HG03342 (cell line): ENCODE measurements at regions not wholly inside any gene's neighbourhood (a gene's known extent, or its start where the extent isn't known, plus 50 kb on each side); places are given as distances from the start of the nearest gene placed in this dataset.

Experiments used
- ATAC-seq: cut with Tn5 transposase; IDR thresholded peaks from one replicate; pipeline ENCODE4 v1.9.1; 2021; ENCODE audit warnings: mild to moderate bottlenecking, moderate library complexity; ENCODE audit not compliant: unreplicated experiment

DNA sequence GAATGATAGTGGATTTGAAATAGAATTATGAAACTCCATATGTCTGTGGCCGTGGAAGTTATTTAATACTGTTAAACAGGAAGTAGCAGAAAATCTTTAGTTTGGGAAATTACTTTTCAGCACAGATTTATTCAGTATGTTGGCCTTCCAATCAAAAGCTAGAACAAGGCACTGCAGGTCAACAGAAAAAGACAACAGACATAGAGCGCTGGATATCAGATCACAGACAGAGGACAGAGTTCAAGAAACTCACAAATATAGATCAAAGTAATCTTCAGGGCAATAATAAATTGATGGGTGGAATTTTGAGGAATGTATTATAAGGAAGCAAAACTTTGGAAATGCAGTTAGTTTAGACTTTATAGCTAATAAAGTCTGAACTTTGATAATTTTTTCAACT, 159.5 kb upstream of the TMCO5A start:
- ATAC-seq: no peak

DNA sequence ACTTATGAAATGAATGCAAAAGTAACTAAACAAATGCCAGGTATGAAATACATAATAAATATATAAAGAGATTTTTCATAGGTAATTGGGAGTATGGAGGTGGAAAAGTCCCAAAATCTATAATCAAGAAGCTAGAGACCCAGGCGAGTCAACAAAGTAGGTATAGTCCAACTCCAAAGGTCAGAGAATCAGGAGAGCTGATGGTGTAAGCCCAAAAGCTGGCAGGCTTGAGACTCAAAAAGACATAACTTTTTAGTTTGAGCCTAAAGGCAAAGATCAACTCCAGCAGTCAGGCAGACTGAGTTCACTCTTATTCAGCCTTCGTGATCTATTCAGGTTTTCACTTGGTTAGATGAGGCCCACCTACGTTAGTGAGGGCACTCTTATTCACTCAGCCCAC, 157.4 kb upstream of the TMCO5A start:
- no peak for ATAC-seq

DNA sequence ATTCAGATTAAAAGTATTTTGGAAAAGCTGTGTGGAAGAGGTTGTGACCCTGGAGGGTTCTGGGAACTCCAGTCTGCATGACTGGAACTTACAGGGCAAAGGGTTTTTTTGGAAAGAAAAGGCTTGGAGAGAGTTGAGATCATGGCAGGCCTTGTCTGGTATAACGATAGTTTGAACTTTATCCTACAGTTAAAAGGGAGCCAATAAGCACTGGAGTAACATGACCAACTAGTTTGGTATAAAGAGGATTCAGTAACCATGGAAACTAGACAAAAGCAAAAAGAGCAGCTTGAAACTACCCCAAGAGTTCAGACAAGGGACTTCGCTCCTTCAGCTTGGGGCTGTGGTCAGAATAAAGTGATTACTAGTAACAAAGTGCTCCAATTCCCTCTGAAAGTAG, 151.2 kb upstream of the TMCO5A start:
- no peak for ATAC-seq

DNA sequence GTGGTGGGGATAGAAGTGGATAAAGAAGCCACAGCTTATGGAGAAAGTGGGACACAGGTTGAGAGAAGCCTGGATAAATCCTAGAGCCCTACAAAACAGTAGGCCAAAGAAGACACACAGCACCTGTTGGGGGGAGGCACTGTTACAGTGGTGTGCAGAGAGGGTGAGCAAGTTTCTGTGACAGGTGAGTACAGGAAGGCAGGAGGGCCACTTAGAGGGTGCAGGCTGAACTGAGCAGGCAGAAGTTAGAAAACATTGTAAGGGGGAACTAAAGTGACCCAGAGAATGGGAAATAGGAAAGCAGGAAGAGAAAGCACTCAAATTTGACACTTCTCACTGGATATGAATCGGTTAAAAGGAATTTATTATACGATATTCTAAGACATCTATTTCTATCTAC, 146.1 kb upstream of the TMCO5A start:
- no peak for ATAC-seq

DNA sequence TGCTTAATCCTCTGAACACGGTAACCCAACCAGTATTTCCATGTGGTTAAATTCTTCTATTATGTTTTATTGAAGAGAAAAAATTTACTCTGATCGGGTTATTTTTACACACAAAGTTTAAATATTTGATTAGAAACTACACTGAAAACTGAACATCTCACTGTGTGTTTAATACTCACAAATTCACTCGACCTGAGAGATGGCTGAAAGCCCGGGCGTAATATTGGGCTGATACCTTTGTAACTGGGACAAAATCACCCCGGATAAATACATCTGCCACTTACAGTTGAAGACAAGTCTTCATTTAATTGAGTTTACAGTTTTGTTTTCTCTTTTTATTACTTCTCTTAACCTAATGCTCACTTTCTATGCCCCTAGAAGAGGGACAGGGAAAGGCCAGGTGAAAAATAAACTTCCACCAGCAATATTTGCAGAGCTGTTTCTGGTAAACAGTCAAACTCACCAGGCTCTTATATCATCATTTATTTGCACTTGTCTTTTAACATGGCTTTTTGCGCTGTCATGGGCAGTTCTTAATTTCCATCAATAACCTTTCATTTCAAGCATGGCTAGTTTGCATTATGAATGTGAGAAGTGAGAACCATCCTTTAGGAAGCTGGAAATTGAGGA, 145.6 kb upstream of the TMCO5A start:
- no peak for ATAC-seq

DNA sequence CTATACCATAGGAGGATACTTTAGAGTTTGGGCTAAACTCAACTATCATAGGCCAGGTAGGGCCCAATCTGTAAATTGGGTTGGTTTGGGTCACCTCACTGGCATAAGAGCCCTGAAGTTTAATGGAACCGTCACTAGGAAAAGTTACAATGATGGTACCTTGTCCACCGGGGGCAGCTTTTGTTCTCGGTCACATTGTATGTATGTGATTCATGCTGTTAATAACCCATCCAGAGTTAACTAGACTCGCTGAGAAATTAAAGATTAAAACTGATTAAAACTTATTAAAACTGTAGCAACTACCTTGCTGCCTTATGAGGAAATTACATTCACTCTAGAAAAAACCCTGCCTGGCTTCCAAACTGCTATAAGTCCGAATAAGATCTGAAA, 145.0 kb upstream of the TMCO5A start:
- ATAC-seq: no peak

DNA sequence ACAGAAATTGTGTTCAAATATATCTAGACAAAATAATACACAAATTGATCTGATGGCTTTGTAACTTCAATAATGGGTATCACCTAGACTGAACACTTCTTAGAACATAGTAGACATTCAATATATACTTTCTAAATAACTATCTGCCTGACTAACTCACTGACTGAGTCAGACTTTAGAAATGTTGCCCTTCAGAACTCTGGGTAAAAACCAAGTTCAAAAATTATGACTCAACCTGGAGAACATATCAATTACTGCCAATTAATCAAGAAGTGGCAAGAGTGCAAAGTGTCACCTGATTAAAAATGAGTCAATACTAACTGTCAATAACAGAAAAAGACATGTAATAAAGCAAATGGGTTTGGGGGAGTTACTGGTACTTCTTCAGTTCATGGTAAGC, 144.6 kb upstream of the TMCO5A start:
- ATAC-seq: no peak

DNA sequence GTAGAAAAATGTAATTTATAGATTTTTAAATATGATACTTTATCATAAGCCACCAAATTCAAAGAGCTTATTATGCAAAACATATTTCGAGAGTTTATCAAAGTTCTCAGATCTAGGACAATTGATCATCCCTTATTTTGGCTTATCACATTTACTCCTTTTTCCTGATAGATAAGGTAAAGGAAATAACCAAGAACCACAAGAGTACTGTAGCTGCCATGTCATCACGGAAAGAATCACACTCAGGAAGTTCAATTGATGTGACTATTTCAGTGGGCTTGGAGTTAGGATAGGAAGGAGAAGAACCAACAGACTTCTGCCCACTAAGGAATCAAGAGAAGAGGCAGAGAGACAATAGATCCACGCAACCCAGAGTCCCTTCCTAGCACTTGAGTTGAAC, 142.7 kb upstream of the TMCO5A start:
- no peak for ATAC-seq

DNA sequence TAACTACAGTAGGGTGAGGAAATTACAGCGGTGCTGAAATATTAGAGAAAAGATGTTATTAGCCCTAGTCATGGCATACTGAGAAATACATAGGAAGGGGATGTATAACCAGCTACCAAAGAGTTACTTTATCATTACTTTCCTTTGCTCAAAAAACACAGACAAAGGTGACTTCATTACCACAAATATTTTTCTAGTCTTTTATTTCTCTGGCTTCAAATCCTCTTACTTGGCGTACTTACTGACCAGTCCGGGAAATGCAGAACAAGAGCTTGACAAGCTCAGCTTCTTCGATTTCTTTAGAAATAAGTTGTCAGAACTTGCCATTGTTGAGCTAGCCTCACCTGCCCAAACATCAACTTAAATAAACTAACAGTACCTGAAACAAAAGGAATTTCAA, 142.1 kb upstream of the TMCO5A start:
- no peak for ATAC-seq

DNA sequence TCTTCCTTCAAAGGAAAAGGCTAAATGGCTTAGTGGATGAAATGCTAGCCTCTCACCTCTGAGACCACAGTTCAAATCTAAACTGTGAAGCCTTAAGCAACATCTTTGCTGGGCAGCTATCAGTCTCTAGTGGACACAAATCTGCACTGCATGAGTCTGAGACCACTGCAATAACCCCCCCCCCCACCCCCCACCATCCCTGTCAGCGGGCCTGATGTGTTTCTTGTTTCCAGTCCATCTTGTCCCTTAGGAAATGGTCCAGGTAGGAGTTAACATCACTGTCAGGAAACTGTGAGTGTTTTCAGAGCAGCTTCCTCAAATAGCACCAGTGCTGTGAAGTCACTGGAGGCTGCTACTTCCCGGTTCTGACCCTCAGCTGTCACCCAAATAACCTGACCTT, 140.6 kb upstream of the TMCO5A start:
- no peak for ATAC-seq

DNA sequence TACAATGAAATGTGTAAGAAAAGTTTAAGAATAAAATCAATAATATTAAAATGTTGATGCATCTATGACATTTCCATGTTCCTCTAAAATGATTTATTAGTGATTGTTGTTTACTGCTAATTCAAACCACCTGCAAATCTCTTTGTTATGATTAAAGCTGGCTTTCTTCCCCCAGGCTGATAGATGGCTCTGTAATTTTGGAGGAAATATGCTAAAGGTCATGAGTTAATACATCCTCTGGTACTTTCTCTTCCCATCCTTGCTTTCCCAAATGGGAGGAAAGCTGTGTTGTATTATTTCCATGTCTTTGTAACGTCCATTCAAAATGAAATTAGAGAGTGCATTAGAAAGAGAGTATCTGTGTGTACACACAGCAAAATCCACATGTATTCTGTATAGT, 139.5 kb upstream of the TMCO5A start:
- no peak for ATAC-seq

DNA sequence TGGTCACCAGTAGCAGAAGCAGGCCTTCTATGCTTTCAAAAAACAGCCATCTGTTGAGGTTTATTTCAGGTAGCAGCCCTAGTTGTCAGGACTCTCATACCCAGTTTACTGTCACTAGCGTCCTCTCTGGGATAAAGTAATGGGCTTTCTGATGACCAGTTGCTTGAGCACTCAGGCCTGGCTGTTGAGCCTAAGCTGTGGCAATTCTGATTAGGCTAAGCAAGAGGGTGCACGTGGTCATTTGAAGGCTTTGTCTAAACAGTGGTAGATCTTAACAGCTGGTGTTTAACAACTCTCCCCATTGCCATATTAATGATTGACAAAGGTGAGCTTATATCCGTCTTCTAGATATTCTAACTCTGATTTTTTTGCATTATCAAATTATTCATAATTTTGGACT, 132.9 kb upstream of the TMCO5A start:
- no peak for ATAC-seq

DNA sequence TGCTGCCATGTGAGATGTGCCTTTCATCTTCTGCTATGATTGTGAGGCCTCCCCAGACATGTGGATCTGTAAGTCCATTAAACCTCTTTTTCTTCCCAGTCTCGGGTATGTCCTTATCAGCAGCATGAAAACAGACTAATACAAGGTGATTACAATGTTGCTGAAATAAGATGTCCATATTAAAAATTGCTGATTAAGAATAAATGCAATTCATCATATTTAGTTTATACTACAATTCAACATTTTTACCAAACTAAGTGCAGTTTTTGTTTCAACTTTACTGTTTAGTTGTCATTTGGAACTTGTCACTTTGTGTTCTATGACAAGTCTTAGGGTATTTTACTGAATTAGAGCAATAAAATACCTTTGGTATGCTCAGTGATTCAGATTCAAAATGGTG, 127.6 kb upstream of the TMCO5A start:
- ATAC-seq: no peak

DNA sequence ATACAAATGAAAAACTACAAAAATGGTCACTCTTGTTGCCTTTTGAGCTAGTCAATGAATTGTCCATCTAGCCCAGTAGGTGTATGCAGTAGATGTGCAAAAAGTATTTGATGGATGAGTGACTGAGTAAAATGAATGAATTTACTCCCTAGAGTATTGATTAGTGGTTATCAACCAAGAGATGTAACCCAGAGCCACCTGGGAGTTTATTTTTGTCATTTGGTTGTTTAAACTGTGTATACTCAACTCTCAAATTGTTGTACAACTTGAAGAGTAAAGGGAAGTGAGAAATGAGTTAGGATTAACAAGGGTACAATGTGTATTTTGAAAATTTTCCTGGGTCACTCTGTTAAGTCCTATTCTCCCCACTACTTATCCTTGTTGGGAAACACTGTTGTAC, 124.1 kb upstream of the TMCO5A start:
- ATAC-seq: no peak

DNA sequence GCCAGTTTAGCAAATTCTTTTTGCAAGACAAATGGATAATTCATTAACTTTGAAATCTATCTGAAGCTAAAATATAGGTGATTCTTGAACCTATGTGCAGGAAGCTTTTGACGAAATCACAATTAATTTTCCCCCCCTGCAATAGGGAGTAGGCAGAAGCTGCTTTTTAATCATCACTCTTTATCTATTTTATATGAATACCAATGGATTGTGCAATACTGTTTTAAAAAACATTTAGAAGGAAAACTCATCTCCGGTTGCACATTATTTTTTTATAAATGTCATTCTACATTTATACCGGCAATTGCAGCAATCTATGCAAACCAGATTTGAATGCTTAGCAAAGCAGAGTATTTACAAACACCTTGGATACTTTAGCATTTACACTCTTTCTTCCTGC, 121.1 kb upstream of the TMCO5A start:
- no peak for ATAC-seq

DNA sequence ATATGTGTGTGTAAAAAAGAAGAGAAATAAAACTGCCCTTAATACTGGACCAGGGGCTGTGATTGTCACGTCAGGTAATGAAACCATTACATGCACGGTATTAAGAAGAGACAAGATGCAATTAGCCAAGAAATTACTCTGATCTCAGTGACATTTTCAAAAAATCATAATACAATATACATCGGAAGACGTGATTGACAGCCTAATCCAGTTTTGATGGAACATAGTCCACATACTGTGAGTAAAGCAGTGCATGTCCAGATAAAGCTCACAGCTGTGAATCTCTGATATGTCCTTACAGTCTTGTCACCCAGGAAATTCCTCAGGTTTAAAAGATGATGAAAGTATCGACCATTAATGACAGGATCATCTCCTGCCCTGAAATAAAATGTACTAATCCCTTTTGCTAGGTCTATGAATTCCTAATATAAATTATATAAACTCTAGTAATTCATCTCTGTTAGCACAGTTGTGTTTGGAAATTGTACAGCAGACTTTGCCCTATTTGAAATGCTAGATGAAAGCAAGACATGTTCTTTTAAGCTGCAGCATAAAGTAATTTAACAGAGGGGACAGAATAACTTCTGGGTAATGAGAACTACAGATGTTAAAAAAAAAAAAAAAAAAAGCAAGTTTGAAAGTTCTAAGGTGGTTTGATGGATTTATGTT, 119.5 kb upstream of the TMCO5A start:
- ATAC-seq: no peak

DNA sequence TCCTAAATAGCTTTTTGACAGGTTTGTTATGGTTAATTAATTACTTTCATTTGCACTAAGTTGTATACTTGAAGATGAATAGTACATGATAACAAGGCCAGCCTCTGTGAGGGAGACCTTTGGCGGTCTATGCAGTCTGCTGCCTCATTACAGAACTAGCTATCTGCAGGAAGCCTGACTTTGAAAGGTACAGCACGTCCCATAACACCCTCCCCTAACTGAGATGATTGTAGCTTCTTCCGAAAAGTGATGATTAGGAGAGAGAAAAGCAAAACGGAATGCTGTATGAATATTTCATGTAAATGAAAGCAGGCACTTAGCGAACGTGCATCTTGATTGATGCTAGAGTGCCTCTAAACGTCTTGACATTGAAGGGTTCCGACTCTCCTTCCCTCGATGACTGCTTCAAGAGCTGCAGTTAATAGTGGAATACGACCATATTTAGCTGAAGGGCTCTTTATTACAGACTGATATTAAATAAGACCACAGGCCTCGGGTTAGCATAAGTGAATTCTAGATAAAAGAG, 116.2 kb upstream of the TMCO5A start:
- ATAC-seq: no peak

DNA sequence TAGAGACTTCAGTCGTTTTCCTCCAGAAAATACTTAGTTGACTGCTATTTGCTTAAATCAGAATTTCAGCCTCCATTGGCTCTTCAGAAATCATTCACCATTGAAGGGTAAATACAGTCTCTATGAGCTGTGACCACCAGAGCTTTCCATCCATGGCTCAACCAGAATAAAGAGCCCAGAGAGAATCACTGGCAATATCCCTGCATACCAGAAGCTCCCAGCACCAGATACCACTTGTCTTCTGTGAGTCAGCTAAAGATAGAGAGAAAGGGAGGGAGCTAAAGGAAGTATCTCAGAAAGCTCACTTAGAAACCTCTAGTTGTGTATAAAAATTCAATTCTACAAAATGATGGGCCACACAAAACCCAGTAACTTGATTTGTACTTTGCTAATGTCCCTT, 115.2 kb upstream of the TMCO5A start:
- no peak for ATAC-seq

DNA sequence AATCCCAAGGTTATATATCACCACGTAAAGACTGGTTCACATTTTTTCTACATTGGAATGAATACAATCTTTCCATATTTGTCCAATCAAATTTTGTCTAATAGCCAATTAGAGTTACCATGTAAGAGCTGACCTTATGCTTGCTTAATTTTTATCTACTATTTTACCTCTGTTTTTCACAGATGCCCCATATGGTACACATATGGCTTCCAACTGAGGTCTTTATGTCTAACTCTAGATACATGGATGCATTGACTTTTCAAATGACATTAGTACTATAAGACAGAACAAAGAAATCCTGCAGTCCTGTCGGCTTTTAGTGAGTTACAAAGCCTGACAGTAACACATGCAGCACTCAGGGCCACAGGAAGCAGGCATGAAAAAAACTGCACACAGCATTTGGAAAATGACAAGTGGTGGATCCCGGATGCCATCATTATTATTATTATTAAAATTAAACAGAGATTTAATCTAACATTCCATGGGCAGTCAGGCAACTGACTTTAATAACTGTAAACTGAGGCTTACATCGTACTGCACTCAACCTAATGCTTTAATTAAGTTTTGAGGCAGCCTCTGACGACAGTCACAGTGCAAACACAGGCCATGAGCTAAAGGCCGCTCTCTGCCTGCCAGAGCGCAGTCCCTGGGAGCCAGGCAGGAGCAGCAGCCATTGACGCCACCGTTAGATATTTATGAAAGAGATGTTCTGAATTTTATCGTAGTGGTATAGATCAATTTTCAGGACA, 113.9 kb upstream of the TMCO5A start:
- no peak for ATAC-seq

DNA sequence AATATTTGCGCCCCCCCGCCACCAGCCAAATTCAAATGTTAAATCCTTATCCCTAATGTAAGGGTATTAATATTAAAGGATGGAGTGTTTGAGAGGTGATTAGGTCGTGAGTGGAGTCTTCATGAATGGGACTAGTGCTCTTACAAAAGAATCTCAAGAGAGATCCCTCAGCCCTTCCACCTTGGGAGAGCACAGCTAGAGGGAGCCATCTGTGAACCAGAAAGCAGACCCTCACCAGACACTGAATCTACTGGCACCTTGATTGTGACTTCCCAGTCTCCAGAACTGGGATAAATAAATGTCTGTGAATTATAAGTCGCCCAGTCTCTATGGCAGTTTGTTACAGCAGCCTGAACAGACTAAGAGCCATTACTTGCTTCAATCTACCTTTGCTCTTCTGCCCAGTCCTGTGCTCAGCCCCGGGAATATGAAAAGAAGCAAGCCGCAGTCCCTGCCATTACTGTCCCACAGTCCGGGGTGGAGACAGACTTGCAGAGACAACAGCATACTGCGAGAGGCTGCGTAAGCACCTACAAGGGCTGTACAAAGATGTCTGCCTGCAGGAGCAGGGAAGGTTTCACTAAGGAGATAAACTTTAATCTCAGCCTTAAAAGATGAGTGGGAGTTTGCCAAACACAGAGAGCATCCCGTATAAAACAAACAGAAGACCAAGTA, 110.7 kb upstream of the TMCO5A start:
- no peak for ATAC-seq

DNA sequence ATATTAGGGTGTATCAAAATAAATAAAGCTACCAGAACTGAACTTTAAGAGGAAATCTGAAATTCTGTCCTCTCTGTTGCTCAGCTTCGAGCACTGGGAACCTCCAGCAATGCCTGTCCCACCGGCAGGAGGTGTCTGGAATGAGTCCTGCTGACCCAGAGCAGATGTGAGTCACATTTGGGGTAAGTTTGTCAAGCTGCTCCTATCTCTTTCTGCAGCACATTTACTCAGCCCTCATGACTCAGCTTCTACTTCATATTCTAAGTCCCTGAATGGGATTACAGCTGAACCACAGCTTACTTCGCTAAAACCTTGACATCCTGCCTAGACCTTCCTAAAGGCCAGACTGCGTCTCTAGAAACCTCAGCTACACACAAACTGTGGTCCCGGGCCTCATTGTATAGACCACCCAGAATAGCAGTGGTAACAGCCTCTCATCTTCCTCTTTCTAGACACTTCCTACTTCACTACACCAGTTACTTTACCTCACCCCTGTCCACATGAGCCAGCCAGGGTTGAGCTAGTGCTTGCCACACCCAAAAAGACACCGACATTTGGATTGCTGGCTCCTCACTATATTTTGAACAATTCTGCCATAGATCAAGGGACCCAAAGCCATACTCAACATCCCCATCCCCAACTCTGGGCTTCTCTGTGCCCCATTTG, 109.6 kb upstream of the TMCO5A start:
- no peak for ATAC-seq
